ENCODE measurements at regions not wholly inside any gene's neighbourhood (a gene's known extent, or its start where the extent isn't known, plus 50 kb on each side); places are given as distances from the start of the nearest gene placed in this dataset.

DNA sequence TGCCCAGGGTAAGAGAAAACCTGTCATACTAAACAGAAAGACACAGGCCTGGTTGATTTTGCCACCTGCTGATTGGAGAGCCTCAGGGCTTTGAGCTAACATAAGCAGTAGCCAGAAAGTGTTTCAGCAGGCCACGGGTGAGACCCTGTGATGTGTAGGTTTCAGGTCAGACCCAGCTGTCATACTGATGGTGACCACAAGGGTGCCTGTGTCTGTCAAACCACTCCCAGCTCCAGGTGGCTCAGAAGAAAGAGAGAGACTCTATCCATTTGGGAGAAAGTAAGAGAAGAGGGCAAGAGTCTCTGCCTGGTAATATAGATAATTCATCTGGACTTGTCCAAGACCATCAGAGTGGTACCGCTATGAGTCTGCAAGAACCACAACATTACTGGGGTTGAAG lies 72.8 kb upstream of the NLRP2B start:
- TF ChIP-seq YY1 (IDR thresholded peaks at IDR 0.05; ENCODE audit: insufficient read depth, insufficient read length) = no peak
- TF ChIP-seq ZNF274 (IDR thresholded peaks at IDR 0.05; ENCODE audit: low read depth, low read length) = no peak
